Lung (tissue), 11 donors: ENCODE measurements at regions not wholly inside any gene's neighbourhood (a gene's known extent, or its start where the extent isn't known, plus 50 kb on each side); places are given as distances from the start of the nearest gene placed in this dataset.

Experiments used
- ATAC-seq: fragments of 200-7000 bp; cut with Tn5 transposase; one replicate; pipeline ENCODE4 v1.9.1; 2020; ENCODE audit warnings: moderate number of reproducible peaks; ENCODE audit not compliant: insufficient read depth, low FRiP score
- DNase-seq, 3 donors: peaks; one replicate each; pipeline ENCODE4 v3.0.0-alpha.2; 2013 to 2017
- H3K27ac ChIP-seq, 2 donors: one replicate each; pipeline ENCODE4 v1.5.1; 2013; ENCODE audit warnings: mild to moderate bottlenecking in 2 of 2, moderate library complexity in 2 of 2, control low read depth in 1 of 2, inconsistent platforms in 1 of 2, low read depth in 1 of 2, low read length in 1 of 2
- H3K27me3 ChIP-seq, 3 donors: one replicate each; pipeline ENCODE4 v1.5.1; 2013; ENCODE audit warnings: low read length in 2 of 3; ENCODE audit not compliant: control insufficient read depth in 3 of 3, insufficient read depth in 3 of 3
- H3K36me3 ChIP-seq, 4 donors: one replicate each; pipeline ENCODE4 v1.5.1; 2013; ENCODE audit warnings: low read length in 4 of 4, mild to moderate bottlenecking in 1 of 4, moderate library complexity in 1 of 4; ENCODE audit not compliant: control insufficient read depth in 4 of 4, insufficient read depth in 4 of 4
- H3K4me1 ChIP-seq, 5 donors: one replicate each; pipeline ENCODE4 v1.5.1; 2013; ENCODE audit warnings: low read length in 5 of 5, mild to moderate bottlenecking in 2 of 5, moderate library complexity in 1 of 5; ENCODE audit not compliant: control insufficient read depth in 5 of 5, insufficient read depth in 5 of 5
- H3K4me3 ChIP-seq: one replicate; pipeline ENCODE4 v1.5.1; 2013; ENCODE audit warnings: mild to moderate bottlenecking, control low read depth, moderate library complexity
- H3K9ac ChIP-seq, 2 donors: one replicate each; pipeline ENCODE4 v1.5.1; 2013; ENCODE audit warnings: low read length in 2 of 2, control low read depth in 1 of 2; ENCODE audit not compliant: insufficient read depth in 1 of 2
- H3K9me3 ChIP-seq, 4 donors: one replicate each; pipeline ENCODE4 v1.5.1; 2013; ENCODE audit warnings: low read length in 3 of 4, mild to moderate bottlenecking in 1 of 4, moderate library complexity in 1 of 4; ENCODE audit not compliant: control insufficient read depth in 4 of 4, insufficient read depth in 3 of 4
- WGBS, 2 donors: extraction: QIAGEN DNeasy Blood & Tissue Kit; methylation state at CpG; one replicate each; pipeline ENCODE4 v1.1.7; 2013; 5-methylcytosine and 5-hydroxymethylcytosine counted together
- TF ChIP-seq, protein P1 (sequence below): IDR thresholded peaks from 2 replicates; pipeline ENCODE4 v1.5.1; 2012; ENCODE audit warnings: mild to moderate bottlenecking; ENCODE audit errors: control extremely low read depth, extremely low read depth
- donor health status: control.
- donor health status: control.
- donor health status: Bipolar disorder and iron deficiency.
- donor health status: healthy.
- donor health status: DM: yes; HTN: yes; CAD: no.

DNA sequence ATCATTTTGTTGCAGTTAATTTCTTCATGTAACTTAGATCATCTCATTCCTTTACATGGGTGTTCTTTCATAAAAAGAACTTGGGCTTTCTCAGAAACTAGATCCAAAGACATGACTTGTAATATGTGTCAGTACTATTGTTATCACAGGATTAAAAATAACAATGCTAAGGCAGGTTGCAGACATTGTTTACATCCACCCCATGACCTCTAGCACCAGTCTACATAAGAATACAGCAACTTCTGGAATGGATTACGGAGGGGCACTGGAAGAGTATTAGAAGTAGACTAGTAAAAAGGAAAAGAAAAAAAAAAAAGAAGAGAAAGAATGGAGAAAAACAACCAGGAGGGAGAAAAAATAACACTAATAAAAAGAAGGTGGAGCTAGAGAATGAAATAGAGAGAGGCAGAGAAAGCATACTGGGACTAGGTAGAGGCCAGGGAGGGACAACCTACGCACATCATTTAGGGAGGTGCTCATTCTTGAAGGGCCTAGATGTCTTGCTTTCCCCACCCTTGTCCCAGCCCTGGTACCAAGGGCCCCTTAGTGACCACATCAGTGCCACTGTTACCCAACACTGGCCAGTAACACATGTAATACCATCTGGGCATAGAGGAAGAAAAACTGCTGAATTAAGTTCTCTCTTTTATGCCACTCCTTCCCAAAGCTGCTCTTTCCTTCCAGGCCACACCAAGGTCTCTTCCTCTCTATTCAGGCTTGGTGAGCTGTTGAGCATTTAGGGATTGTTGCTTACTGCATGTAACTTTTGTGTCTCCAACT, 70.6 kb upstream of the KLF7 start:
- H3K27me3 ChIP-seq = no peaks in the 10 kb centered on the region
- no peak overlapping the region for H3K4me3 ChIP-seq
- ATAC-seq = peak; percentile 12
- H3K4me1 ChIP-seq = peaks cover 0 to 13% (median 0%) of the 10 kb centered on the region in 5 donors
- no peak for DNase-seq
- H3K27ac ChIP-seq = no peak overlapping the region
- WGBS, 2 donors = 31 to 79% methylated on average over 2 of the region's 2 CpGs
- H3K36me3 ChIP-seq = no peaks in the 10 kb centered on the region
- no peak overlapping the region for H3K9ac ChIP-seq
- TF ChIP-seq, protein P1, sequence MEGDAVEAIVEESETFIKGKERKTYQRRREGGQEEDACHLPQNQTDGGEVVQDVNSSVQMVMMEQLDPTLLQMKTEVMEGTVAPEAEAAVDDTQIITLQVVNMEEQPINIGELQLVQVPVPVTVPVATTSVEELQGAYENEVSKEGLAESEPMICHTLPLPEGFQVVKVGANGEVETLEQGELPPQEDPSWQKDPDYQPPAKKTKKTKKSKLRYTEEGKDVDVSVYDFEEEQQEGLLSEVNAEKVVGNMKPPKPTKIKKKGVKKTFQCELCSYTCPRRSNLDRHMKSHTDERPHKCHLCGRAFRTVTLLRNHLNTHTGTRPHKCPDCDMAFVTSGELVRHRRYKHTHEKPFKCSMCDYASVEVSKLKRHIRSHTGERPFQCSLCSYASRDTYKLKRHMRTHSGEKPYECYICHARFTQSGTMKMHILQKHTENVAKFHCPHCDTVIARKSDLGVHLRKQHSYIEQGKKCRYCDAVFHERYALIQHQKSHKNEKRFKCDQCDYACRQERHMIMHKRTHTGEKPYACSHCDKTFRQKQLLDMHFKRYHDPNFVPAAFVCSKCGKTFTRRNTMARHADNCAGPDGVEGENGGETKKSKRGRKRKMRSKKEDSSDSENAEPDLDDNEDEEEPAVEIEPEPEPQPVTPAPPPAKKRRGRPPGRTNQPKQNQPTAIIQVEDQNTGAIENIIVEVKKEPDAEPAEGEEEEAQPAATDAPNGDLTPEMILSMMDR = no peak
- peaks cover 0 to 3% (median 0%) of the 10 kb centered on the region in 4 donors for H3K9me3 ChIP-seq

DNA sequence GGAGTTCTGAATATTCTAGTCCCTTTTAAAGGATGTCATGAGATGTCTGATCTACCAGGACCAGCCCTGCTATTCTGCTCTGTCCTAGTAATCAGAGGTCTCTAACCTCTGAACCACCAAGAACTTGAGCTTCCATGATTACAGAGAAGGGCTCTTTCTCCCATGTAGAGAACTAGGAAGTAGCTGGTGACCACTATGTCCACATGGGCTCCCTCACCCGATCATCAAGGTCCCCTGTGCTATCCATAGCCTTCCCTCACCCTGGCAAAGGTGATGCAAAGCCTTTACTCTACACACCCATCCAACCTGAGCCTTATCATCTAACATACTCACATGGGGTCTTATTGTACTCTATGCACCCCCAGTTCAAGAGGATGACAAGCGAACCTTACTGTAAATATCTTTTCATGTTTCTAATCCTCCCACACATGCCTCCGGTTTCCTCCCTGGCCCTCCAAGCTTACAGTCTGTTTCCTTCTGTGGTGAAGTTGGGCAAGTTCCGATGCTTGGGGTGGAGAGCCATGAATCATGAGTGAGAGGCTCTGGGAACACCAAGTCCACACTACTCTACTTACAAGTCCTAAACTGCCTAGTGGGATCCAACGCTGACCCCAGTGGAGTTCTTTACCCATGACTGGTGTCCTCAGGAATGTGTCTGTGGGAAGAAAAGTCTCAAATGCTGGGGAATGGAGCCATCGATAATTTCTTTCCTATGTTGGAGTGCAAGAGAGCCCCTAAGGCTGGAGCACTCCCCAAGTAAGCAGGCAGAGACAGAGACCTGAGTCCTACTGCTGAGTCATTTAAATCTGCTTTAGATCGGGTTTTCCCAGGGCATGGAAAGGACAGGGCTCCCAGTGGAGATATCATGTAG, 73.3 kb upstream of the KLF7 start:
- Histone ChIP-seq H3K36me3 (no peaks in the 10 kb centered on the region), H3K4me3 (no peak overlapping the region), H3K9me3 (peaks cover 0 to 3% (median 0%) of the 10 kb centered on the region in 4 donors), H3K27ac (peak overlapping the region; percentile 46 to 59), H3K9ac (no peak overlapping the region), H3K27me3 (no peaks in the 10 kb centered on the region), H3K4me1 (peaks cover 0 to 13% (median 0%) of the 10 kb centered on the region in 5 donors)
- ATAC-seq = peak; percentile 83
- 27 to 36% methylated on average over 7 of the region's 7 CpGs for WGBS, 2 donors
- DNase-seq = no peak
- TF ChIP-seq, protein P1 = no peak

DNA sequence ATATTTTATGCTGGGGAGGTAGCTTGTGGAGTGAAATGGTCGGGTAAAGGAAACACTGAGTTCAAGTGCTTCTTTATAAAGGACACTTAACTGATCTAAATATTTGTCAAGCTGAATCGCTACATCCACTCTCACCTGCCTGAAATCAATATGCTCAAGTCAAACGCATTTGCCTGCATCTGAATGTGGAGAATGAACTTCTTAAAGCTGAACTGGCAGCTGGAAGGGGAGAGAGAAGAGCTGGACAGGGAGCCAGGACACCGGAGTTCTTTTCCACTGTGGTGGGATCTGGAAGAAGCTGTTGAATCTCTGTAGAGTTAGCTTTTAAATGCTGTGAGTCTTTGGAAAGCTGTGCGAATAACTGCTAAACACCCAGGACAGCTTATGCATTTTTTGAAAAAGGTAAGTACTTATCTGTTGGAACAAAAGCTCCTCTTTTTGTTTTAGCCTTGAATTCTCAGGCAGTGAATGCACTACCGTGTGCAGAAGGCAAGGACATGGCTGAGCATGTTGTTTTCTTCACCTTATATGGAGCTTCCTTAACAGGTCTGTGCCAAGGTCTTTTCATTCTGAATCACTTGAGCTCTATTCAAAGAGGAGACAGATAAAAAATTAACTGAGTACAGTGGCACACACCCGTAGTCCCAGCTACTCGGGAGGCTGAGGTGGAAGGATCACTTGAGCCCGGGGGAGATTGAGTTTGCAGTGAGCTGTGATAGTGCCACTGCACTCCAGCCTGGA, 74.2 kb upstream of the KLF7 start:
- TF ChIP-seq, protein P1 = no peak
- no peaks in the 10 kb centered on the region for H3K36me3 ChIP-seq
- DNase-seq = no peak
- no peak overlapping the region for H3K9ac ChIP-seq
- H3K4me3 ChIP-seq = no peak overlapping the region
- peaks cover 0 to 3% (median 0%) of the 10 kb centered on the region in 4 donors for H3K9me3 ChIP-seq
- H3K27me3 ChIP-seq = no peaks in the 10 kb centered on the region
- peak overlapping the region; percentile 17 to 61 for H3K27ac ChIP-seq
- 49 to 55% methylated on average over 9 of the region's 9 CpGs for WGBS, 2 donors
- peaks cover 0 to 13% (median 0%) of the 10 kb centered on the region in 5 donors for H3K4me1 ChIP-seq
- no peak for ATAC-seq
